GM12875 (cell line): ENCODE measurements at regions not wholly inside any gene's neighbourhood (a gene's known extent, or its start where the extent isn't known, plus 50 kb on each side); places are given as distances from the start of the nearest gene placed in this dataset.
"Not testable (repeated sequence)": the region's sequence is repeated elsewhere in the genome, so short reads cannot be mapped to it uniquely, and the experiment has no call there.

Source experiments
- H3K4me3 ChIP-seq: one replicate; pipeline ENCODE4 v1.5.1; 2011; ENCODE audit warnings: low read depth, low read length, control low read depth
- TF ChIP-seq, protein P1 (sequence below): IDR thresholded peaks from 2 replicates; pipeline ENCODE4 v1.5.1; 2011; ENCODE audit warnings: low read depth, mild to moderate bottlenecking, control low read depth, inconsistent platforms, low read length, moderate library complexity, borderline replicate concordance; ENCODE audit not compliant: insufficient read depth

- TF ChIP-seq, protein P1, sequence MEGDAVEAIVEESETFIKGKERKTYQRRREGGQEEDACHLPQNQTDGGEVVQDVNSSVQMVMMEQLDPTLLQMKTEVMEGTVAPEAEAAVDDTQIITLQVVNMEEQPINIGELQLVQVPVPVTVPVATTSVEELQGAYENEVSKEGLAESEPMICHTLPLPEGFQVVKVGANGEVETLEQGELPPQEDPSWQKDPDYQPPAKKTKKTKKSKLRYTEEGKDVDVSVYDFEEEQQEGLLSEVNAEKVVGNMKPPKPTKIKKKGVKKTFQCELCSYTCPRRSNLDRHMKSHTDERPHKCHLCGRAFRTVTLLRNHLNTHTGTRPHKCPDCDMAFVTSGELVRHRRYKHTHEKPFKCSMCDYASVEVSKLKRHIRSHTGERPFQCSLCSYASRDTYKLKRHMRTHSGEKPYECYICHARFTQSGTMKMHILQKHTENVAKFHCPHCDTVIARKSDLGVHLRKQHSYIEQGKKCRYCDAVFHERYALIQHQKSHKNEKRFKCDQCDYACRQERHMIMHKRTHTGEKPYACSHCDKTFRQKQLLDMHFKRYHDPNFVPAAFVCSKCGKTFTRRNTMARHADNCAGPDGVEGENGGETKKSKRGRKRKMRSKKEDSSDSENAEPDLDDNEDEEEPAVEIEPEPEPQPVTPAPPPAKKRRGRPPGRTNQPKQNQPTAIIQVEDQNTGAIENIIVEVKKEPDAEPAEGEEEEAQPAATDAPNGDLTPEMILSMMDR: no peak
- H3K4me3 ChIP-seq: no peak overlapping the region
Measured at GRCh38 chr12:19675361-19675760, 236.1 kb downstream of the AEBP2 start.

DNA sequence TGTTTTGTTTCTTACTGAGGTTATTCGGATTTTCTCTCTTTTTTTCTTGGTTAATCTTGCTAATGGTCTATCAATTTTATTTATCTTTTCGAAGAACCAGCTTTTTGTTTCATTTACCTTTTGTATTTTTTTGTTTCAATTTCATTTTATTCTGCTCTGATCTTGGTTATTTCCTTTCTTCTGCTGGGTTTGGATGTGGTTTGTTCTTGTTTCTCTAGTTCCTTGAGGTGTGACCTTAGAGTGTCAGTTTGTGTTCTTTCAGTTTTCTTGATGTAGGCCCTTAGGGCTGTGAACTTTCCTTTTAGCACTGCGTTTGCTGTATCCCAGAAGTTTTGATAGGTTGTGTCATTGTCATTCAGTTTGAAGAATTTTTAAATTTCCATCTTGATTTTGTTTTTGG is 239.2 kb downstream of the AEBP2 start:
- H3K4me3 ChIP-seq: not testable (repeated sequence)

DNA sequence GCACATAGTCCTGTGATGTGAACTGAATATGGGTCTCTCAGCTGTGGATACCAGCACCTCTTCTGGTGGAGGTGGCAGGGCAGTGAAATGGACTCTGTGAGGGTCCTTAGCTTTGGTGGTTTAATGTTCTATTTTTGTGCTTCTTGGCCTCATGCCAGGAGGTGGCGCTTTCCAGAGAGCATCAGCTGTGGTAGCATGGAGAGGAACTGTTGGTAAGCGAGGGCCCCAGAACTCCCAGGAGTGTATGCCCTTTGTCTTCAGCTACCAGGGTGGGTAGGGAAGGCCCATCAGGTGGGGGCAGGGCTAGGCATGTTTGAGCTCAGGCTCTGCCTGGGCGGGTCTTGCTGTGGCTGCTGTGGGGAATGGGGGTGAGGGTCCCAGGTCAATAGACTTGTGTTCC is 241.7 kb downstream of the AEBP2 start:
- TF ChIP-seq, protein P1: no peak

GRCh38 chr12:19683178-19683927 is 244.1 kb downstream of the AEBP2 start:
- TF ChIP-seq, protein P1: no peak
- H3K4me3 ChIP-seq: no peak overlapping the region

More for the DNA sequence above, 241.7 kb downstream of the AEBP2 start:
- H3K4me3 ChIP-seq: no peak overlapping the region

- TF ChIP-seq, protein P1: no peak
- no peak overlapping the region for H3K4me3 ChIP-seq
Measured at GRCh38 chr12:19687371-19687770, 248.1 kb downstream of the AEBP2 start.

DNA sequence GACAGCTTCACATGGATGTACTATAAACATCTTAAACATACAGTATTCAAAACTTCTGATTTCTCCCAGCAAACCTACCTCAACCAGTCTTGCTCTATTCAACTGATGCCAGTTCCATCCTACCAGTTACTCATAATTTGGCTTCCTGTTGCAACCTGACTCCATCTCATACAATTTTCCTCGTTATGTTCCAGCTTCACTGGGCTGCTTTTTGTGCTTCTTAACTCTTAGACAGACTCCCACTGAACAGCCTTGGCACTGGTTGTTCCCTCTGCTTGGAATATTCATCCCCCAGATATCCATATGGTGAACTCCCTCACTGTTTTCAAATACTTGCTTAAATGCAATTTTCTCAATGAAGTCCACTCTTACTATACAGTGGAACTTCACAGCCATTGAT is 249.2 kb downstream of the AEBP2 start:
- H3K4me3 ChIP-seq: no peak overlapping the region
- TF ChIP-seq, protein P1: no peak

GRCh38 chr12:19689226-19689625 is 249.9 kb downstream of the AEBP2 start:
- TF ChIP-seq, protein P1: no peak
- H3K4me3 ChIP-seq: no peak overlapping the region
